Dedifferentiated amniotic fluid mesenchymal stem cell (primary cell): ENCODE measurements at regions not wholly inside any gene's neighbourhood (a gene's known extent, or its start where the extent isn't known, plus 50 kb on each side); places are given as distances from the start of the nearest gene placed in this dataset.
"Not testable (repeated sequence)": the region's sequence is repeated elsewhere in the genome, so short reads cannot be mapped to it uniquely, and the experiment has no call there.

Source experiments
- DNase-seq: peaks from one replicate; pipeline ENCODE4 v3.0.0-alpha.2; 2016; ENCODE audit errors: extremely low spot score

GRCh38 chr12:111271674-111272418, 97.0 kb downstream of the PHETA1 start:
- no peak for DNase-seq

GRCh38 chr12:111270774-111271173, 98.1 kb downstream of the PHETA1 start:
- no peak for DNase-seq

GRCh38 chr12:111270239-111270638, 98.7 kb downstream of the PHETA1 start:
- DNase-seq = no peak

- no peak for DNase-seq
Measured at GRCh38 chr12:111269718-111270117, 99.2 kb downstream of the PHETA1 start.

- no peak for DNase-seq
Measured at GRCh38 chr12:111268738-111269572, 99.9 kb downstream of the PHETA1 start.

GRCh38 chr12:111267144-111267543, 101.8 kb downstream of the PHETA1 start:
- DNase-seq = no peak

GRCh38 chr12:111261911-111262676, 106.8 kb downstream of the PHETA1 start:
- no peak for DNase-seq

GRCh38 chr12:111260732-111261131, 108.2 kb downstream of the PHETA1 start:
- no peak for DNase-seq

- no peak for DNase-seq
Measured at GRCh38 chr12:111259231-111259630, 109.7 kb downstream of the PHETA1 start.

- not testable (repeated sequence) for DNase-seq
Measured at GRCh38 chr12:111258081-111258480, 110.8 kb downstream of the PHETA1 start.

- no peak for DNase-seq
Measured at GRCh38 chr12:111257435-111257902, 111.4 kb downstream of the PHETA1 start.

- no peak for DNase-seq
Measured at GRCh38 chr12:111256629-111257434, 112.1 kb downstream of the PHETA1 start.

- DNase-seq = no peak
Measured at GRCh38 chr12:111255261-111255660, 113.6 kb downstream of the PHETA1 start.

- DNase-seq = no peak
Measured at GRCh38 chr12:111254106-111254505, 114.8 kb downstream of the PHETA1 start.

- no peak for DNase-seq
Measured at GRCh38 chr12:111253213-111253612, 115.7 kb downstream of the PHETA1 start.

GRCh38 chr12:111251787-111252186, 117.1 kb downstream of the PHETA1 start:
- DNase-seq = no peak

GRCh38 chr12:111251058-111251730, 117.7 kb downstream of the PHETA1 start:
- DNase-seq = no peak

GRCh38 chr12:111250251-111250881, 118.5 kb downstream of the PHETA1 start:
- DNase-seq = no peak

GRCh38 chr12:111249757-111250156, 119.1 kb downstream of the PHETA1 start:
- DNase-seq = no peak

- no peak for DNase-seq
Measured at GRCh38 chr12:111249018-111249370, 119.9 kb downstream of the PHETA1 start.
